ENCODE measurements at regions not wholly inside any gene's neighbourhood (a gene's known extent, or its start where the extent isn't known, plus 50 kb on each side); places are given as distances from the start of the nearest gene placed in this dataset.

DNA sequence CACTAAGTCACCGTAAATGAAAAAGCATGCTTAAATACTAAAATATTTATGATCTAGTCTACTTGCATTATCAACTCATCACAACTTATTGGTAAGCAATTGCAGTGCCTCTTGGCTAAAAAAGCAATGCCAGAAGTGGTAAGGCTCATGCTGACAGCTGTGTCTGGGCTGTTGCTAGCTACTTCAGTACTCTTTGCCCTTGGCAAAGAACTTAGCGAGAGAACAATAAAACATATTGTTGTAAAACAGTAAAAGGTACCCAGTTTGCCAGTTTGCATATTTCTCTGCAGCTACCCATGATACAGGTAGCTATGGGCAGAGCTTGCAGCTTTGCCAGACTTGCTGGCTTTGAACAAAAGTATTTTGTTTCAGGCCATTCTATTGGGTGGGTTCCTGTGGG, 73.1 kb downstream of the ATP6V1G3 start:
- TF ChIP-seq, protein P1, sequence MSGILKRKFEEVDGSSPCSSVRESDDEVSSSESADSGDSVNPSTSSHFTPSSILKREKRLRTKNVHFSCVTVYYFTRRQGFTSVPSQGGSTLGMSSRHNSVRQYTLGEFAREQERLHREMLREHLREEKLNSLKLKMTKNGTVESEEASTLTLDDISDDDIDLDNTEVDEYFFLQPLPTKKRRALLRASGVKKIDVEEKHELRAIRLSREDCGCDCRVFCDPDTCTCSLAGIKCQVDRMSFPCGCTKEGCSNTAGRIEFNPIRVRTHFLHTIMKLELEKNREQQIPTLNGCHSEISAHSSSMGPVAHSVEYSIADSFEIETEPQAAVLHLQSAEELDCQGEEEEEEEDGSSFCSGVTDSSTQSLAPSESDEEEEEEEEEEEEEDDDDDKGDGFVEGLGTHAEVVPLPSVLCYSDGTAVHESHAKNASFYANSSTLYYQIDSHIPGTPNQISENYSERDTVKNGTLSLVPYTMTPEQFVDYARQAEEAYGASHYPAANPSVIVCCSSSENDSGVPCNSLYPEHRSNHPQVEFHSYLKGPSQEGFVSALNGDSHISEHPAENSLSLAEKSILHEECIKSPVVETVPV (CRISPR knock-in tag; IDR thresholded peaks at IDR 0.05) = no peak
- TF ChIP-seq BACH2 (CRISPR knock-in tag; IDR thresholded peaks at IDR 0.05; ENCODE audit: borderline replicate concordance) (no peak), ZFP3 (CRISPR knock-in tag; IDR thresholded peaks at IDR 0.05) (no peak), OSR1 (CRISPR knock-in tag; IDR thresholded peaks at IDR 0.05) (no peak)
- peak; percentile 46 for ATAC-seq

DNA sequence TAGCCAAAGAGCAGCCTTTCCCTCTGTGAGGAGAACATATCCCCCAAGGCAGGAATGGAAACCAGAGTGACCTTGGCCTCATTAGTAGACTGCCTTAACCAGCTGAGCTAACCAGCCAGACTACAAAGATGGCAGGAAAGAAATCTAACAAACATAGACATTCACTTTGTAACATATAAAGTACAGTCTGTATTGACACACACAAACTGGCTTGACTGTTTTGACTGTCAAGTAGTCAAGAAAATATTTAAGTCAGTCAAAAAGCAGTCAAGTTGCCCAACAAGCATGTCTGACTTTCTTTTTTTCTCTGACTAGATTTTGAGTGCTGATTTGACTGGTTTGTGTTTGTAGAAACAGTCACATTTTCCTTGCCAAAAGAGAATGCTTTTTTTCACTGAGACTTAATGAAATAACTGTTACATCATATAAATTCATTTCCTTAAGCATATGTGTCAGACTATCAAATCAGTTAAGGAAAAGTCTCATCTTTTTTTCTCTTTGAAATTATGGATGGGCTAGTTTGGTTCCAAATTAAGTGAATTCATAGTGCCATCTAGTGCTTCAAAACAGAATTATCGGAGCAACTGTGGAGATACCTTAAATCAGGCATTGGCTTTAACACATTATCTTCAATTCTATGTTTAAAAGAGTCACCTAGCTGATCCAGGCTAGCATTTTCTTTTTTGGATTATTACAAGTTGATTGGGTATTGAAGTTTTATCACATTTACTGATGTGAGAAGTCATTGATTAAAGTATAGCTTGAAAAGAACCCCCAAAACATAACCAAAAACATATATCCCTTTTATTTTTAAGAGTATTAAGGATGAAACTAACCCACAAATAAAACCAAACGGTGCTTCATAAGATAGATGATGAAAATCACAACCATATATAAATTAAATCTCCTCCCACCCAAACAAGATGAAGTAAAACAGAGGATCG, 75.0 kb downstream of the ATP6V1G3 start:
- no peak for TF ChIP-seq ZFP30 (CRISPR knock-in tag; IDR thresholded peaks at IDR 0.05)
- TF ChIP-seq TCF4 (CRISPR knock-in tag; IDR thresholded peaks at IDR 0.05; ENCODE audit: borderline replicate concordance) = no peak
- no peak for TF ChIP-seq ZNF70 (CRISPR knock-in tag; IDR thresholded peaks at IDR 0.05)
- no peak for TF ChIP-seq OSR1 (CRISPR knock-in tag; IDR thresholded peaks at IDR 0.05)
- TF ChIP-seq, protein P2, sequence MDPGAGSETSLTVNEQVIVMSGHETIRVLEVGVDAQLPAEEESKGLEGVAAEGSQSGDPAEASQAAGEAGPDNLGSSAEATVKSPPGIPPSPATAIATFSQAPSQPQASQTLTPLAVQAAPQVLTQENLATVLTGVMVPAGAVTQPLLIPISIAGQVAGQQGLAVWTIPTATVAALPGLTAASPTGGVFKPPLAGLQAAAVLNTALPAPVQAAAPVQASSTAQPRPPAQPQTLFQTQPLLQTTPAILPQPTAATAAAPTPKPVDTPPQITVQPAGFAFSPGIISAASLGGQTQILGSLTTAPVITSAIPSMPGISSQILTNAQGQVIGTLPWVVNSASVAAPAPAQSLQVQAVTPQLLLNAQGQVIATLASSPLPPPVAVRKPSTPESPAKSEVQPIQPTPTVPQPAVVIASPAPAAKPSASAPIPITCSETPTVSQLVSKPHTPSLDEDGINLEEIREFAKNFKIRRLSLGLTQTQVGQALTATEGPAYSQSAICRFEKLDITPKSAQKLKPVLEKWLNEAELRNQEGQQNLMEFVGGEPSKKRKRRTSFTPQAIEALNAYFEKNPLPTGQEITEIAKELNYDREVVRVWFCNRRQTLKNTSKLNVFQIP (CRISPR knock-in tag; IDR thresholded peaks at IDR 0.05; ENCODE audit: borderline replicate concordance, low read depth) = no peak
- 0 out of 2 replicates have a peak, but pooled peaks have one; percentile 11 for TF ChIP-seq TOX (CRISPR knock-in tag; IDR thresholded peaks at IDR 0.05; ENCODE audit: borderline replicate concordance)
- ATAC-seq = peak; percentile 88

DNA sequence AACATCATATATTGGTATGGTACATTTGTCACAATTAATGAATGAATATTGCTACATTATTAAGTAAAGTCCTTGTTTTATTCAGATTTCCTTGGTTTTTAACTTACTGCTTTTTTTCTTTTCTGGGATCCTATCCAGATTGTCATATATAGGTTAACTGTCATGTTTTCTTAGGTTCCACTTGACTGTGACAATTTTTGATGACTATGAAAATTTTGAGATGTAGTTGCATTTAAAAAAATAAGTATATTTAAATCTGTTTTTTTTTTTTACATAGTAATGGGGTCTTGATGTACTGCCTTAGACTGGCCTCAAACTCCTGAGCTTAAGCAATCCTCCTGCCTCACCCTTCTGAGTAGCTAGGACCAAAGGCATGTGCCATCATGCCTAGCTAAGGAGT, 76.8 kb downstream of the ATP6V1G3 start:
- ATAC-seq = no peak
- TF ChIP-seq ZNF8 (CRISPR knock-in tag; IDR thresholded peaks at IDR 0.05) = no peak
- TF ChIP-seq, protein P2 (CRISPR knock-in tag; IDR thresholded peaks at IDR 0.05; ENCODE audit: borderline replicate concordance, low read depth) = no peak
- TF ChIP-seq, protein P3, sequence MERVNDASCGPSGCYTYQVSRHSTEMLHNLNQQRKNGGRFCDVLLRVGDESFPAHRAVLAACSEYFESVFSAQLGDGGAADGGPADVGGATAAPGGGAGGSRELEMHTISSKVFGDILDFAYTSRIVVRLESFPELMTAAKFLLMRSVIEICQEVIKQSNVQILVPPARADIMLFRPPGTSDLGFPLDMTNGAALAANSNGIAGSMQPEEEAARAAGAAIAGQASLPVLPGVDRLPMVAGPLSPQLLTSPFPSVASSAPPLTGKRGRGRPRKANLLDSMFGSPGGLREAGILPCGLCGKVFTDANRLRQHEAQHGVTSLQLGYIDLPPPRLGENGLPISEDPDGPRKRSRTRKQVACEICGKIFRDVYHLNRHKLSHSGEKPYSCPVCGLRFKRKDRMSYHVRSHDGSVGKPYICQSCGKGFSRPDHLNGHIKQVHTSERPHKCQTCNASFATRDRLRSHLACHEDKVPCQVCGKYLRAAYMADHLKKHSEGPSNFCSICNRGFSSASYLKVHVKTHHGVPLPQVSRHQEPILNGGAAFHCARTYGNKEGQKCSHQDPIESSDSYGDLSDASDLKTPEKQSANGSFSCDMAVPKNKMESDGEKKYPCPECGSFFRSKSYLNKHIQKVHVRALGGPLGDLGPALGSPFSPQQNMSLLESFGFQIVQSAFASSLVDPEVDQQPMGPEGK (CRISPR knock-in tag; IDR thresholded peaks at IDR 0.05; ENCODE audit: borderline replicate concordance) = no peak
- TF ChIP-seq TCF4 (CRISPR knock-in tag; IDR thresholded peaks at IDR 0.05; ENCODE audit: borderline replicate concordance) = no peak
- no peak for TF ChIP-seq ISL1 (CRISPR knock-in tag; IDR thresholded peaks at IDR 0.05)
- no peak for TF ChIP-seq ZFP3 (CRISPR knock-in tag; IDR thresholded peaks at IDR 0.05)
- TF ChIP-seq CSDC2 (CRISPR knock-in tag; IDR thresholded peaks at IDR 0.05) = no peak
- TF ChIP-seq, protein P4, sequence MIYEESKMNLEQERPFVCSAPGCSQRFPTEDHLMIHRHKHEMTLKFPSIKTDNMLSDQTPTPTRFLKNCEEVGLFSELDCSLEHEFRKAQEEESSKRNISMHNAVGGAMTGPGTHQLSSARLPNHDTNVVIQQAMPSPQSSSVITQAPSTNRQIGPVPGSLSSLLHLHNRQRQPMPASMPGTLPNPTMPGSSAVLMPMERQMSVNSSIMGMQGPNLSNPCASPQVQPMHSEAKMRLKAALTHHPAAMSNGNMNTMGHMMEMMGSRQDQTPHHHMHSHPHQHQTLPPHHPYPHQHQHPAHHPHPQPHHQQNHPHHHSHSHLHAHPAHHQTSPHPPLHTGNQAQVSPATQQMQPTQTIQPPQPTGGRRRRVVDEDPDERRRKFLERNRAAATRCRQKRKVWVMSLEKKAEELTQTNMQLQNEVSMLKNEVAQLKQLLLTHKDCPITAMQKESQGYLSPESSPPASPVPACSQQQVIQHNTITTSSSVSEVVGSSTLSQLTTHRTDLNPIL (CRISPR knock-in tag; IDR thresholded peaks at IDR 0.05; ENCODE audit: low read depth) = no peak
- TF ChIP-seq, protein P5, sequence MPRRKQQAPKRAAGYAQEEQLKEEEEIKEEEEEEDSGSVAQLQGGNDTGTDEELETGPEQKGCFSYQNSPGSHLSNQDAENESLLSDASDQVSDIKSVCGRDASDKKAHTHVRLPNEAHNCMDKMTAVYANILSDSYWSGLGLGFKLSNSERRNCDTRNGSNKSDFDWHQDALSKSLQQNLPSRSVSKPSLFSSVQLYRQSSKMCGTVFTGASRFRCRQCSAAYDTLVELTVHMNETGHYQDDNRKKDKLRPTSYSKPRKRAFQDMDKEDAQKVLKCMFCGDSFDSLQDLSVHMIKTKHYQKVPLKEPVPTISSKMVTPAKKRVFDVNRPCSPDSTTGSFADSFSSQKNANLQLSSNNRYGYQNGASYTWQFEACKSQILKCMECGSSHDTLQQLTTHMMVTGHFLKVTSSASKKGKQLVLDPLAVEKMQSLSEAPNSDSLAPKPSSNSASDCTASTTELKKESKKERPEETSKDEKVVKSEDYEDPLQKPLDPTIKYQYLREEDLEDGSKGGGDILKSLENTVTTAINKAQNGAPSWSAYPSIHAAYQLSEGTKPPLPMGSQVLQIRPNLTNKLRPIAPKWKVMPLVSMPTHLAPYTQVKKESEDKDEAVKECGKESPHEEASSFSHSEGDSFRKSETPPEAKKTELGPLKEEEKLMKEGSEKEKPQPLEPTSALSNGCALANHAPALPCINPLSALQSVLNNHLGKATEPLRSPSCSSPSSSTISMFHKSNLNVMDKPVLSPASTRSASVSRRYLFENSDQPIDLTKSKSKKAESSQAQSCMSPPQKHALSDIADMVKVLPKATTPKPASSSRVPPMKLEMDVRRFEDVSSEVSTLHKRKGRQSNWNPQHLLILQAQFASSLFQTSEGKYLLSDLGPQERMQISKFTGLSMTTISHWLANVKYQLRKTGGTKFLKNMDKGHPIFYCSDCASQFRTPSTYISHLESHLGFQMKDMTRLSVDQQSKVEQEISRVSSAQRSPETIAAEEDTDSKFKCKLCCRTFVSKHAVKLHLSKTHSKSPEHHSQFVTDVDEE (CRISPR knock-in tag; IDR thresholded peaks at IDR 0.05) = no peak
- no peak for TF ChIP-seq SNAI2 (CRISPR knock-in tag; IDR thresholded peaks at IDR 0.05)
- TF ChIP-seq PPARA (CRISPR knock-in tag; IDR thresholded peaks at IDR 0.05; ENCODE audit: borderline replicate concordance) = no peak
- TF ChIP-seq OSR1 (CRISPR knock-in tag; IDR thresholded peaks at IDR 0.05) = no peak
- no peak for TF ChIP-seq ZC3H10 (CRISPR knock-in tag; IDR thresholded peaks at IDR 0.05)

Data from SK-N-SH treated with all-trans-retinoic acid at 6 μM for 48 hours (cell line).